ENCODE measurements at regions not wholly inside any gene's neighbourhood (a gene's known extent, or its start where the extent isn't known, plus 50 kb on each side); places are given as distances from the start of the nearest gene placed in this dataset.

GRCh38 chr2:239769554-239770245 lies 255.4 kb downstream of the NDUFA10 start:
- DNase-seq, result no peak
- TF ChIP-seq POLR2A (IDR thresholded peaks at IDR 0.05), result no peak
- TF ChIP-seq, protein P1, sequence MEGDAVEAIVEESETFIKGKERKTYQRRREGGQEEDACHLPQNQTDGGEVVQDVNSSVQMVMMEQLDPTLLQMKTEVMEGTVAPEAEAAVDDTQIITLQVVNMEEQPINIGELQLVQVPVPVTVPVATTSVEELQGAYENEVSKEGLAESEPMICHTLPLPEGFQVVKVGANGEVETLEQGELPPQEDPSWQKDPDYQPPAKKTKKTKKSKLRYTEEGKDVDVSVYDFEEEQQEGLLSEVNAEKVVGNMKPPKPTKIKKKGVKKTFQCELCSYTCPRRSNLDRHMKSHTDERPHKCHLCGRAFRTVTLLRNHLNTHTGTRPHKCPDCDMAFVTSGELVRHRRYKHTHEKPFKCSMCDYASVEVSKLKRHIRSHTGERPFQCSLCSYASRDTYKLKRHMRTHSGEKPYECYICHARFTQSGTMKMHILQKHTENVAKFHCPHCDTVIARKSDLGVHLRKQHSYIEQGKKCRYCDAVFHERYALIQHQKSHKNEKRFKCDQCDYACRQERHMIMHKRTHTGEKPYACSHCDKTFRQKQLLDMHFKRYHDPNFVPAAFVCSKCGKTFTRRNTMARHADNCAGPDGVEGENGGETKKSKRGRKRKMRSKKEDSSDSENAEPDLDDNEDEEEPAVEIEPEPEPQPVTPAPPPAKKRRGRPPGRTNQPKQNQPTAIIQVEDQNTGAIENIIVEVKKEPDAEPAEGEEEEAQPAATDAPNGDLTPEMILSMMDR (IDR thresholded peaks at IDR 0.05), result no peak
- intact Hi-C loops (cut with DNase I; ENCODE audit: low total_unique reads), result no loop called here
- WGBS, 2 donors, result 76 to 87% methylated on average over 8 to 18 of the region's 18 CpGs
- no peaks in the 10 kb centered on the region for H3K4me1 ChIP-seq
- H3K36me3 ChIP-seq (ENCODE audit: low read depth, missing control alignments), result no peaks in the 10 kb centered on the region
- H3K4me3 ChIP-seq, result no peak overlapping the region
- H3K9me3 ChIP-seq, result no peaks in the 10 kb centered on the region
- H3K27ac ChIP-seq, result no peak overlapping the region
- H3K27me3 ChIP-seq, result no peaks in the 10 kb centered on the region

DNA sequence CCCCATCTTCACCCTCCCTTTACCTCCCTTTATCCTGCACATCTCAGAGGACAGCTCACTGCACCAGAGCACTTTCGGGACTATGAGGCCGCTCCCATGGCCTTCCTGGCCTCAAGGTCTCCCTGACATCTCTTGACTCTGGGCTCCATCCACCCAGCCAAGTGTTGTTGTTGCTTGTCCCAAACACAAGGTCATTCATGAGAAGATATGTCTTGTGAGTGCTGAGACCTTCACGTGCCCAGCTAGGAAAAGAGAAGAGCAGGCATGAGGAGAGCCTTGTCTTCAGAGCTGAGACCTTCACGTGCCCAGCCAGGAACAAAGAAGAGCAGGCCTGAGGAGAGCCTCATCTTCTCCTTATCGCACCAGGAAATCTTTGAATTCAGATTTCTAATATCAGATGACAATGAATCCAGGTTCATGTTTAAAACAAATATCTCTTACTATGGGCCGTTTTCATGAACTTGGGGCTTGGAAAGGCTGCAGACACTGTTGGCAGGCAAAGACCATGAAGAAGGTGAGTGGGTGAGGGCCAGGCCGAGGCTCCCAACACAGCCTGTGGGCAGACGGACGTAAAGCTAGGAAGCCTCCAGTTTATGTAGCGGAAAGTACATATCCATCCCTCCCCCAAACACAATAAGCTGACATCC lies 256.1 kb downstream of the NDUFA10 start:
- no peak for DNase-seq
- Histone ChIP-seq H3K36me3 (ENCODE audit: low read depth, missing control alignments) (no peaks in the 10 kb centered on the region), H3K4me1 (no peaks in the 10 kb centered on the region), H3K9me3 (no peaks in the 10 kb centered on the region), H3K27me3 (no peaks in the 10 kb centered on the region), H3K27ac (no peak overlapping the region), H3K4me3 (no peak overlapping the region)
- TF ChIP-seq POLR2A (IDR thresholded peaks at IDR 0.05), result no peak
- TF ChIP-seq, protein P1 (IDR thresholded peaks at IDR 0.05), result no peak
- 67 to 73% methylated on average over 10 of the region's 10 CpGs for WGBS, 2 donors
- intact Hi-C loops (cut with DNase I; ENCODE audit: low total_unique reads), result no loop called here

DNA sequence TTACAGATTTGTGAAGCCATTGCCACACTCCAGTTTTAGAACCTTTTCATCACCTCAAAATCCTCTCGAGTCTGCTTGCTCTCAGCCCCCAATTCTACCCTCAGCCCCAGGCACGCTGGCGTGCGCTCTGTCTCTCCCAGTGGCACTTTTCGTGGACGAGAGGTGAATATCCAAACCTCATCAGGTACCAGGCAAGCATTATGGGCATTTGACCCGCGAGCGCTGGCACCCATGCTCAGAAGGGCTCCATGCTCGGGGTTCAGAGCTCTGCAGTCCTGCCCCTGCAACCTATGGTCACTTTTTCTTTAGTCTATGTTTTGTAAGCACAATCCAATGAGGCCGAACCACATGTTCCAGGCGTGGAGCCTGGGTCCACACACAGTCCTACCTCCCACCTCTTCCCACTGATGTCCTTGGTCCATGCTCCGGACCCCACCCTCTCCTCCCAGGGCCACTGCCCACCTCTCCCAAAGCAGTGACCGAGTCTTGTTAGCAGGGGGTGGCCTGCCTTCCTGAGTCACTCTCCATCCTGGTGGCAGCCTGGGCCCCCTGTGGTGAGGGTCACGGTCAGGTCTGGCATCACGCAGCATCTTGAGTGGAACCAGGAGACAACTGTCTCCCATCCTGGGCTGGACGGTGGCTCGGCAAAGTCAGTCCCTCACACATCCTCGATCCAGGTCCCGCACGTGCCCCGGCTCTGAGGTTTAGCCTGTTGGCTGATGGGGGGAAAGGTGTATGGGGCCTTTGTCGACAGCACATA lies 256.9 kb downstream of the NDUFA10 start:
- 95% methylated on average over 22 to 23 of the region's 23 CpGs for WGBS, 2 donors
- intact Hi-C loops (cut with DNase I; ENCODE audit: low total_unique reads), result no loop called here
- Histone ChIP-seq H3K27me3 (no peaks in the 10 kb centered on the region), H3K9me3 (no peaks in the 10 kb centered on the region), H3K27ac (no peak overlapping the region), H3K36me3 (ENCODE audit: low read depth, missing control alignments) (no peaks in the 10 kb centered on the region), H3K4me1 (no peaks in the 10 kb centered on the region), H3K4me3 (no peak overlapping the region)
- no peak for DNase-seq
- no peak for TF ChIP-seq POLR2A (IDR thresholded peaks at IDR 0.05)
- TF ChIP-seq, protein P1 (IDR thresholded peaks at IDR 0.05), result no peak

DNA sequence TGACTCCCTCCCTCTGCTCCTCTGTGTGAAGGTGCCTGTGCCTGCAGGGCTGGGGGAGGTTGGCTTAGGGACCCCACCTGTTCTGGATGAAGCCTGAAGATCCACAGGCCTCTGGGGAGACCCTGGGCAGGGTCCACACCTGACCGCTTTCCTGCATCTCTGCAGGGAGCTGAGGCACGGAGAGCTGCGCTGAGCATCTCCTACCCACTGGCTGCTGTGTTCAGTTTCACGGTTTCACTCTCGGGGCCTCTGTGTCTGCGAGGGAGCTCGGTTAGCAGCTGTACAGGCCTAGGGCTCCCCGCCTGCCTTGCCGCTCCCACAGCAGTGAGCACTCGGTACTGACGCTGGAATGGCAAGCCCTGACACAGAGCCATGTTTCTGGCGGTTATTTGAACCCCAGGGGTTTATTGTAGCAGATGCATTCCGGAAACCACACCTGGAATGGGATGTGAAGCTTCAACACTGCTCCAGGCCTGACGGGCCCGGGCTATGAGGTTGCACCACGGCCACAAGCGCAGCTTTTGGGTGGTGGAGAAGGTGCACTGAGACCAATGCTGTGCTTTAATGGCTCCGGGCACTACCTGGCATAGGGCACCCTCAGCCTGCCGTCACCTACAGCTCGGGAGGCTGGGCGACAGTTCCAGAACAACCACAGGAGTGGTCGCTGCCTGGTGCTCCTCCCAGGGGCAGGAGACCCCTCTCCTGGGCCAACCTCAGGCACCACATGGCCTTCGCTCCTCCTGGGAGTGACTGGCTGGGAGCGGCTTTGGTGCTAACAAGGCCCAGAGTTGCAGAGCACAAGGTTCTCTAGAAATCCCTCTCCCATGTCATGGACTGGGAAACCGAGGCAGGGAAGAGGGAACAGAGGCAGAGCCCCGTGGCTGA lies 257.9 kb downstream of the NDUFA10 start:
- intact Hi-C loops (cut with DNase I; ENCODE audit: low total_unique reads), result no loop called here
- Histone ChIP-seq H3K27me3 (no peaks in the 10 kb centered on the region), H3K9me3 (no peaks in the 10 kb centered on the region), H3K4me1 (no peaks in the 10 kb centered on the region), H3K27ac (no peak overlapping the region), H3K4me3 (no peak overlapping the region), H3K36me3 (ENCODE audit: low read depth, missing control alignments) (no peaks in the 10 kb centered on the region)
- WGBS, 2 donors, result 75 to 89% methylated on average over 17 to 26 of the region's 26 CpGs
- no peak for DNase-seq
- TF ChIP-seq, protein P1 (IDR thresholded peaks at IDR 0.05), result no peak
- no peak for TF ChIP-seq POLR2A (IDR thresholded peaks at IDR 0.05)

All from testis (tissue), 2 donors.